H1 (cell line): ENCODE measurements at regions not wholly inside any gene's neighbourhood (a gene's known extent, or its start where the extent isn't known, plus 50 kb on each side); places are given as distances from the start of the nearest gene placed in this dataset.

Experiments used
- HDAC2 ChIP-seq, 2 experiments: fragments of 300-600 bp in 1 of 2; sonication (generic) in 1 of 2; IDR thresholded peaks; 2 replicates each; pipeline ENCODE4 v1.6.1; 2011 to 2012; ENCODE audit warnings: low read depth in 2 of 2, low read length in 2 of 2, mild to moderate bottlenecking in 2 of 2, moderate library complexity in 2 of 2, borderline replicate concordance in 1 of 2, inconsistent platforms in 1 of 2
- RFX5 ChIP-seq: IDR thresholded peaks from 2 replicates; pipeline ENCODE4 v1.6.1; 2011; ENCODE audit warnings: low read depth, low read length, improper control_type of control experiment, borderline replicate concordance
- RXRA ChIP-seq: IDR thresholded peaks from 2 replicates; pipeline ENCODE4 v1.6.1; 2011; ENCODE audit warnings: low read depth, mild to moderate bottlenecking, low read length, moderate library complexity; ENCODE audit not compliant: insufficient read depth

GRCh38 chr7:18179093-18179492, 151.4 kb upstream of the PRPS1L1 start (continued):
- TF ChIP-seq RFX5, result no peak
- TF ChIP-seq HDAC2 (IDR thresholded peaks at IDR 0.05; ENCODE audit: borderline replicate concordance in 1 of 2, low read depth in 2 of 2, low read length in 2 of 2), result no peak
- TF ChIP-seq RXRA, result no peak
- TF ChIP-seq, all 59 proteins: peak for 0
